ENCODE measurements at regions not wholly inside any gene's neighbourhood (a gene's known extent, or its start where the extent isn't known, plus 50 kb on each side); places are given as distances from the start of the nearest gene placed in this dataset.

GRCh38 chr22:27400811-27401210, 400.7 kb downstream of the MN1 start:
- Mint-ChIP-seq H3K4me1 (no peaks in the 10 kb centered on the region), H3K4me3 (no peak overlapping the region), H3K36me3 (peaks cover 0 to 8% (median 0%) of the 10 kb centered on the region in 5 donors), H3K27me3 (peaks cover 0 to 35% (median 21%) of the 10 kb centered on the region in 5 donors), H3K27ac (no peak overlapping the region), H3K9me3 (peaks cover 0 to 20% (median 4%) of the 10 kb centered on the region in 11 donors)
- intact Hi-C loops (cut with micrococcal nuclease) = loop anchor here in 1 of 2 donors (10.0 kb wide), 1 partner anchor 404 kb away; the partner anchor contains the start of gene MN1
- ChIA-PET POLR2A (no interaction called here), CTCF (no interaction called here)
- H3K4me3 ChIP-seq (ENCODE audit: low read length) = no peak overlapping the region
- H3K27me3 ChIP-seq (ENCODE audit: control insufficient read depth in 2 of 2, insufficient read depth in 2 of 2, low read length in 2 of 2) = no peaks in the 10 kb centered on the region
- H3K9me3 ChIP-seq (ENCODE audit: control insufficient read depth in 2 of 3, low read length in 3 of 3) = peaks cover 0 to 5% (median 0%) of the 10 kb centered on the region in 3 experiments
- no peaks in the 10 kb centered on the region for H3K36me3 ChIP-seq (ENCODE audit: control insufficient read depth in 2 of 3, insufficient read depth in 3 of 3, low read length in 3 of 3)
- ATAC-seq (no peak), DNase-seq (no peak)
- no peak overlapping the region for H3K27ac ChIP-seq (ENCODE audit: low read depth, low read length)
- H3K4me1 ChIP-seq (ENCODE audit: control insufficient read depth in 2 of 2, insufficient read depth in 2 of 2, low read length in 2 of 2) = no peaks in the 10 kb centered on the region

GRCh38 chr22:27401321-27401720, 400.2 kb downstream of the MN1 start:
- Mint-ChIP-seq H3K36me3 (peaks cover 0 to 8% (median 0%) of the 10 kb centered on the region in 5 donors), H3K27ac (no peak overlapping the region), H3K4me1 (no peaks in the 10 kb centered on the region), H3K4me3 (no peak overlapping the region), H3K27me3 (peaks cover 0 to 35% (median 21%) of the 10 kb centered on the region in 5 donors), H3K9me3 (peaks cover 0 to 20% (median 4%) of the 10 kb centered on the region in 11 donors)
- H3K4me1 ChIP-seq (ENCODE audit: control insufficient read depth in 2 of 2, insufficient read depth in 2 of 2, low read length in 2 of 2) = no peaks in the 10 kb centered on the region
- peaks cover 0 to 5% (median 0%) of the 10 kb centered on the region in 3 experiments for H3K9me3 ChIP-seq (ENCODE audit: control insufficient read depth in 2 of 3, low read length in 3 of 3)
- H3K4me3 ChIP-seq (ENCODE audit: low read length) = no peak overlapping the region
- H3K36me3 ChIP-seq (ENCODE audit: control insufficient read depth in 2 of 3, insufficient read depth in 3 of 3, low read length in 3 of 3) = no peaks in the 10 kb centered on the region
- H3K27me3 ChIP-seq (ENCODE audit: control insufficient read depth in 2 of 2, insufficient read depth in 2 of 2, low read length in 2 of 2) = no peaks in the 10 kb centered on the region
- DNase-seq (no peak), ATAC-seq (no peak)
- intact Hi-C loops (cut with micrococcal nuclease) = loop anchor here in 1 of 2 donors (10.0 kb wide), 1 partner anchor 403 kb away; the partner anchor contains the start of gene MN1
- ChIA-PET CTCF (no interaction called here), POLR2A (no interaction called here)
- no peak overlapping the region for H3K27ac ChIP-seq (ENCODE audit: low read depth, low read length)

DNA sequence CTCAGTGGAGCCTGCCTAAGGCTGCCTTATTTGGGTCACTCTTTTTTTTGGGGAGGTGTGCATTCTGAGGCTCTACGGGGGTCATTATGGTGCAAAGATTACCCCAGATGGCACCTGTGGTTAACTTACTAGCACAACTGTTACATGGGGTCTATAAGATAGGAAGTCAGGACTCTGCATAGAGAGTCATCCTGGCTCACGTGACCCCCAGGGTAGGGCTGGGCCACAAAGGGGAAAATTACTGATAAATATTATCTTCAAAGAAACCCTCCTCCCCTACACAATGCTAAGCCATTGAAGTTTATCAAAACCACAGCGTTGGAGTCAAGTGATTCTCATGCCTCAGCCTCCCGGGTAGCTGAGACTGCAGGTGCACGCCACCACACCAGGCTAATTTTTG, 397.1 kb downstream of the MN1 start:
- DNase-seq = no peak
- ChIA-PET CTCF (no interaction called here), POLR2A (no interaction called here)
- Mint-ChIP-seq H3K4me3 (no peak overlapping the region), H3K9me3 (peaks cover 0 to 20% (median 7%) of the 10 kb centered on the region in 11 donors), H3K27me3 (peaks cover 0 to 44% (median 31%) of the 10 kb centered on the region in 5 donors), H3K4me1 (no peaks in the 10 kb centered on the region), H3K36me3 (peaks cover 0 to 8% (median 0%) of the 10 kb centered on the region in 5 donors), H3K27ac (no peak overlapping the region)
- ATAC-seq = no peak
- no peaks in the 10 kb centered on the region for H3K27me3 ChIP-seq (ENCODE audit: control insufficient read depth in 2 of 2, insufficient read depth in 2 of 2, low read length in 2 of 2)
- H3K4me3 ChIP-seq (ENCODE audit: low read length) = no peak overlapping the region
- no peaks in the 10 kb centered on the region for H3K36me3 ChIP-seq (ENCODE audit: control insufficient read depth in 2 of 3, insufficient read depth in 3 of 3, low read length in 3 of 3)
- H3K27ac ChIP-seq (ENCODE audit: low read depth, low read length) = no peak overlapping the region
- no peaks in the 10 kb centered on the region for H3K4me1 ChIP-seq (ENCODE audit: control insufficient read depth in 2 of 2, insufficient read depth in 2 of 2, low read length in 2 of 2)
- intact Hi-C loops (cut with micrococcal nuclease) = loop anchor here in 1 of 2 donors (10.0 kb wide), 1 partner anchor 400 kb away; the partner anchor contains the start of gene MN1
- peaks cover 0 to 5% (median 0%) of the 10 kb centered on the region in 3 experiments for H3K9me3 ChIP-seq (ENCODE audit: control insufficient read depth in 2 of 3, low read length in 3 of 3)

- Mint-ChIP-seq H3K4me1 (no peaks in the 10 kb centered on the region), H3K27ac (no peak overlapping the region), H3K9me3 (peaks cover 0 to 20% (median 7%) of the 10 kb centered on the region in 11 donors), H3K4me3 (no peak overlapping the region), H3K27me3 (peaks cover 0 to 49% (median 25%) of the 10 kb centered on the region in 5 donors), H3K36me3 (peaks cover 0 to 8% (median 0%) of the 10 kb centered on the region in 5 donors)
- no peaks in the 10 kb centered on the region for H3K4me1 ChIP-seq (ENCODE audit: control insufficient read depth in 2 of 2, insufficient read depth in 2 of 2, low read length in 2 of 2)
- H3K36me3 ChIP-seq (ENCODE audit: control insufficient read depth in 2 of 3, insufficient read depth in 3 of 3, low read length in 3 of 3) = no peaks in the 10 kb centered on the region
- intact Hi-C loops (cut with micrococcal nuclease) = loop anchor here (5.0 to 10.0 kb wide), 2 partner anchors 396 to 399 kb away; partner anchors contain the start of gene MN1 (in 2 of the 2)
- DNase-seq (peak in 1 of 9 donors; percentile 25), ATAC-seq (no peak)
- ChIA-PET CTCF (no interaction called here), POLR2A (no interaction called here)
- no peak overlapping the region for H3K4me3 ChIP-seq (ENCODE audit: low read length)
- H3K27ac ChIP-seq (ENCODE audit: low read depth, low read length) = no peak overlapping the region
- peaks cover 0 to 5% (median 0%) of the 10 kb centered on the region in 3 experiments for H3K9me3 ChIP-seq (ENCODE audit: control insufficient read depth in 2 of 3, low read length in 3 of 3)
- no peaks in the 10 kb centered on the region for H3K27me3 ChIP-seq (ENCODE audit: control insufficient read depth in 2 of 2, insufficient read depth in 2 of 2, low read length in 2 of 2)
Observed at GRCh38 chr22:27405672-27406388, 395.7 kb downstream of the MN1 start.

DNA sequence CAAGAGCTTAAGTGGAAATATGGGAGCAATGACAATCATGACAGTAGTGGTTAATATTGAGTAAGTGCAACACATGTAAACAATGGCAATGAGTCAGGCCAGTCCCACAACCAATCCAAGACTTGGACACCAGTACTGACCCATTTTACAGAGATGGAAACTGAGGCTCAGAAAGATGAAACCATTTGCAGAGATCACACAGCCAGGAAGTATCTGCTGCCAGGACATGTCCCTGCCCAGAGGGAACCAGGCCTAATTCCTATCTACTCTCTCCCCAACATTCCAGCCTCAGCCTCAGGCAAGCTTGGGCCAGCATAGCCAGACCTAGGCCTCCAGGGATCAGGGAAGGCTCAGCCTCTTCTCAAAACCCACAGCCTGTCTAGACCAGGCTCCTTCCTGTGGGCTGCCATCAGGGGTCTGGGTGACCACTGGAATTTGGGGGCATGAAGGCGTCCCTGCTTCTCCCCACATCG, 395.1 kb downstream of the MN1 start:
- ChIA-PET CTCF (no interaction called here), POLR2A (no interaction called here)
- intact Hi-C loops (cut with micrococcal nuclease) = loop anchor here (5.0 to 10.0 kb wide), 2 partner anchors 396 to 398 kb away; partner anchors contain the start of gene MN1 (in 2 of the 2)
- Histone ChIP-seq H3K27me3 (ENCODE audit: control insufficient read depth in 2 of 2, insufficient read depth in 2 of 2, low read length in 2 of 2) (no peaks in the 10 kb centered on the region), H3K9me3 (ENCODE audit: control insufficient read depth in 2 of 3, low read length in 3 of 3) (peaks cover 0 to 5% (median 0%) of the 10 kb centered on the region in 3 experiments), H3K27ac (ENCODE audit: low read depth, low read length) (no peak overlapping the region), H3K36me3 (ENCODE audit: control insufficient read depth in 2 of 3, insufficient read depth in 3 of 3, low read length in 3 of 3) (no peaks in the 10 kb centered on the region), H3K4me1 (ENCODE audit: control insufficient read depth in 2 of 2, insufficient read depth in 2 of 2, low read length in 2 of 2) (no peaks in the 10 kb centered on the region), H3K4me3 (ENCODE audit: low read length) (no peak overlapping the region)
- DNase-seq (no peak), ATAC-seq (no peak)
- Mint-ChIP-seq H3K36me3 (peaks cover 0 to 8% (median 0%) of the 10 kb centered on the region in 5 donors), H3K4me3 (no peak overlapping the region), H3K4me1 (no peaks in the 10 kb centered on the region), H3K9me3 (peaks cover 0 to 16% (median 5%) of the 10 kb centered on the region in 11 donors), H3K27ac (no peak overlapping the region), H3K27me3 (peaks cover 0 to 48% (median 25%) of the 10 kb centered on the region in 5 donors)

- CTCF ChIA-PET = no interaction called here
- no peak overlapping the region for H3K27ac Mint-ChIP-seq
- intact Hi-C loops (cut with micrococcal nuclease) = loop anchor here (5.0 to 10.0 kb wide), 2 partner anchors 395 to 397 kb away; partner anchors contain the start of gene MN1 (in 2 of the 2)
- H3K9me3 Mint-ChIP-seq = peaks cover 0 to 7% (median 3%) of the 10 kb centered on the region in 11 donors
- no peak for ATAC-seq
- Histone ChIP-seq H3K36me3 (ENCODE audit: control insufficient read depth in 2 of 3, insufficient read depth in 3 of 3, low read length in 3 of 3) (no peaks in the 10 kb centered on the region), H3K4me1 (ENCODE audit: control insufficient read depth in 2 of 2, insufficient read depth in 2 of 2, low read length in 2 of 2) (no peaks in the 10 kb centered on the region), H3K4me3 (ENCODE audit: low read length) (no peak overlapping the region), H3K9me3 (ENCODE audit: control insufficient read depth in 2 of 3, low read length in 3 of 3) (peaks cover 0 to 5% (median 0%) of the 10 kb centered on the region in 3 experiments), H3K27ac (ENCODE audit: low read depth, low read length) (no peak overlapping the region), H3K27me3 (ENCODE audit: control insufficient read depth in 2 of 2, insufficient read depth in 2 of 2, low read length in 2 of 2) (no peaks in the 10 kb centered on the region)
- no peak for DNase-seq
- H3K27me3 Mint-ChIP-seq = peaks cover 0 to 49% (median 24%) of the 10 kb centered on the region in 5 donors
- POLR2A ChIA-PET = no interaction called here
- no peaks in the 10 kb centered on the region for H3K4me1 Mint-ChIP-seq
- peaks cover 0 to 3% (median 0%) of the 10 kb centered on the region in 5 donors for H3K36me3 Mint-ChIP-seq
- no peak overlapping the region for H3K4me3 Mint-ChIP-seq
Observed at GRCh38 chr22:27407369-27407985, 394.1 kb downstream of the MN1 start.

Measured in naive thymus-derived CD4-positive, alpha-beta T cell (primary cell).